HepG2 (cell line): ENCODE measurements at regions not wholly inside any gene's neighbourhood (a gene's known extent, or its start where the extent isn't known, plus 50 kb on each side); places are given as distances from the start of the nearest gene placed in this dataset.

Source experiments
- CTCF ChIP-seq: sonication (generic); formaldehyde crosslinking; IDR thresholded peaks from 2 replicates; pipeline ENCODE4 v1.5.0; 2020; ENCODE audit warnings: mild to moderate bottlenecking, missing genetic modification reagents, moderate library complexity
- PRDM15 ChIP-seq: sonication (generic); formaldehyde crosslinking; IDR thresholded peaks from 2 replicates; pipeline ENCODE4 v1.4.0; 2020; ENCODE audit warnings: missing genetic modification reagents
- REST ChIP-seq, 2 experiments: IDR thresholded peaks; 2 replicates each; pipeline ENCODE4 v1.6.1; 2011 to 2012; ENCODE audit warnings: low read length in 2 of 2, borderline replicate concordance in 1 of 2, low read depth in 1 of 2, mild to moderate bottlenecking in 1 of 2, moderate library complexity in 1 of 2
- SNRNP70 ChIP-seq: fragments of 200-400 bp; formaldehyde crosslinking; IDR thresholded peaks from 2 replicates; pipeline ENCODE4 v1.6.1; 2017; ENCODE audit warnings: mild to moderate bottlenecking, low read depth, low read length, moderate library complexity
- UBTF ChIP-seq: sonication (generic); formaldehyde crosslinking; IDR thresholded peaks from 2 replicates; pipeline ENCODE4 v1.4.0; 2020; ENCODE audit warnings: mild to moderate bottlenecking, missing genetic modification reagents
- ZBTB21 ChIP-seq: sonication (generic); formaldehyde crosslinking; IDR thresholded peaks from 2 replicates; pipeline ENCODE4 v1.4.0; 2020; ENCODE audit warnings: missing genetic modification reagents

- no peak for TF ChIP-seq ZBTB21
- TF ChIP-seq UBTF (CRISPR knock-in tag): no peak
- TF ChIP-seq REST (IDR thresholded peaks at IDR 0.05; ENCODE audit: borderline replicate concordance in 1 of 2, low read depth in 1 of 2, low read length in 2 of 2): no peak
- TF ChIP-seq SNRNP70: no peak
- TF ChIP-seq CTCF: no peak
- no peak for TF ChIP-seq PRDM15 (CRISPR knock-in tag)
Measured at GRCh38 chr7:19290066-19290465, 144.8 kb upstream of the FERD3L start.
